Stomach smooth muscle (tissue), 2 donors: ENCODE measurements at regions not wholly inside any gene's neighbourhood (a gene's known extent, or its start where the extent isn't known, plus 50 kb on each side); places are given as distances from the start of the nearest gene placed in this dataset.
"Not testable (repeated sequence)": the region's sequence is repeated elsewhere in the genome, so short reads cannot be mapped to it uniquely, and the experiment has no call there.

Experiments
- H3K27ac ChIP-seq: one replicate; pipeline ENCODE4 v1.7.0; 2013; ENCODE audit warnings: mild to moderate bottlenecking, low read length, inconsistent platforms
- H3K27me3 ChIP-seq, 2 donors: one replicate each; pipeline ENCODE4 v1.7.0; 2013; ENCODE audit warnings: low read length in 2 of 2; ENCODE audit not compliant: insufficient read depth in 2 of 2, control insufficient read depth in 1 of 2
- H3K36me3 ChIP-seq, 2 donors: one replicate each; pipeline ENCODE4 v1.7.0; 2013; ENCODE audit warnings: low read length in 2 of 2; ENCODE audit not compliant: control insufficient read depth in 2 of 2, insufficient read depth in 2 of 2
- H3K4me1 ChIP-seq: one replicate; pipeline ENCODE4 v1.7.0; 2013; ENCODE audit warnings: low read length; ENCODE audit not compliant: control insufficient read depth, insufficient read depth
- H3K4me3 ChIP-seq, 2 donors: one replicate each; pipeline ENCODE4 v1.7.0; 2013; ENCODE audit warnings: low read length in 2 of 2
- H3K9ac ChIP-seq, 2 donors: one replicate each; pipeline ENCODE4 v1.7.0; 2013; ENCODE audit warnings: low read length in 2 of 2, mild to moderate bottlenecking in 1 of 2
- H3K9me3 ChIP-seq, 2 donors: one replicate each; pipeline ENCODE4 v1.7.0; 2013; ENCODE audit warnings: low read length in 2 of 2; ENCODE audit not compliant: control insufficient read depth in 2 of 2
- donor health status: healthy.
- donor health status: Pancreatic carcinoma.

GRCh38 chr12:9325471-9325870, 117.3 kb upstream of the PZP start:
- H3K36me3 ChIP-seq: no peaks in the 10 kb centered on the region
- H3K4me1 ChIP-seq: no peaks in the 10 kb centered on the region
- no peak overlapping the region for H3K9ac ChIP-seq
- no peak overlapping the region for H3K4me3 ChIP-seq
- H3K9me3 ChIP-seq: no peaks in the 10 kb centered on the region
- peaks cover 0 to 2% of the 10 kb centered on the region in 2 donors for H3K27me3 ChIP-seq
- H3K27ac ChIP-seq: no peak overlapping the region

- Histone ChIP-seq H3K9ac (no peak overlapping the region), H3K27ac (no peak overlapping the region)
Measured at GRCh38 chr12:9324782-9325181, 116.6 kb upstream of the PZP start.

GRCh38 chr12:9323144-9323681, 115.0 kb upstream of the PZP start:
- H3K4me1 ChIP-seq: no peaks in the 10 kb centered on the region
- H3K9me3 ChIP-seq: no peaks in the 10 kb centered on the region
- peaks cover 0 to 2% of the 10 kb centered on the region in 2 donors for H3K27me3 ChIP-seq
- no peak overlapping the region for H3K4me3 ChIP-seq
- no peak overlapping the region for H3K9ac ChIP-seq
- no peak overlapping the region for H3K27ac ChIP-seq
- no peaks in the 10 kb centered on the region for H3K36me3 ChIP-seq

More at GRCh38 chr12:9324782-9325181, 116.6 kb upstream of the PZP start:
- H3K9me3 ChIP-seq: no peaks in the 10 kb centered on the region
- no peaks in the 10 kb centered on the region for H3K4me1 ChIP-seq
- H3K36me3 ChIP-seq: no peaks in the 10 kb centered on the region
- H3K27me3 ChIP-seq: peaks cover 0 to 2% of the 10 kb centered on the region in 2 donors
- H3K4me3 ChIP-seq: no peak overlapping the region

- H3K27ac ChIP-seq: no peak overlapping the region
- no peaks in the 10 kb centered on the region for H3K36me3 ChIP-seq
- H3K9ac ChIP-seq: no peak overlapping the region
- H3K4me1 ChIP-seq: no peaks in the 10 kb centered on the region
- no peak overlapping the region for H3K4me3 ChIP-seq
- H3K27me3 ChIP-seq: no peaks in the 10 kb centered on the region
- no peaks in the 10 kb centered on the region for H3K9me3 ChIP-seq
Measured at GRCh38 chr12:9319842-9320173, 111.6 kb upstream of the PZP start.

- H3K27me3 ChIP-seq: no peaks in the 10 kb centered on the region
Measured at GRCh38 chr12:9319044-9319841, 111.0 kb upstream of the PZP start.

GRCh38 chr12:9313479-9313878, 105.3 kb upstream of the PZP start:
- not testable (repeated sequence) for H3K27ac ChIP-seq, H3K9me3 ChIP-seq, H3K36me3 ChIP-seq, H3K27me3 ChIP-seq, H3K4me3 ChIP-seq, H3K4me1 ChIP-seq, H3K9ac ChIP-seq

More at GRCh38 chr12:9319044-9319841, 111.0 kb upstream of the PZP start:
- Histone ChIP-seq H3K36me3 (no peaks in the 10 kb centered on the region), H3K4me1 (no peaks in the 10 kb centered on the region), H3K9me3 (no peaks in the 10 kb centered on the region), H3K9ac (no peak overlapping the region), H3K4me3 (no peak overlapping the region), H3K27ac (no peak overlapping the region)

- not testable (repeated sequence) for H3K9ac ChIP-seq, H3K27ac ChIP-seq, H3K4me3 ChIP-seq, H3K36me3 ChIP-seq, H3K4me1 ChIP-seq, H3K9me3 ChIP-seq, H3K27me3 ChIP-seq
Measured at GRCh38 chr12:9312406-9313392, 104.5 kb upstream of the PZP start.

- H3K27me3 ChIP-seq: not testable (repeated sequence)
Measured at GRCh38 chr12:9311454-9311853, 103.3 kb upstream of the PZP start.

GRCh38 chr12:9310645-9311044, 102.5 kb upstream of the PZP start:
- not testable (repeated sequence) for H3K27me3 ChIP-seq, H3K9ac ChIP-seq, H3K36me3 ChIP-seq, H3K4me1 ChIP-seq, H3K4me3 ChIP-seq, H3K27ac ChIP-seq, H3K9me3 ChIP-seq

More at GRCh38 chr12:9311454-9311853, 103.3 kb upstream of the PZP start:
- H3K4me1 ChIP-seq, H3K36me3 ChIP-seq, H3K9ac ChIP-seq, H3K27ac ChIP-seq, H3K9me3 ChIP-seq, H3K4me3 ChIP-seq: not testable (repeated sequence)

GRCh38 chr12:9309749-9310148, 101.6 kb upstream of the PZP start:
- not testable (repeated sequence) for H3K27ac ChIP-seq, H3K4me3 ChIP-seq, H3K4me1 ChIP-seq, H3K27me3 ChIP-seq, H3K9ac ChIP-seq, H3K9me3 ChIP-seq, H3K36me3 ChIP-seq
